Hypothalamus (tissue), 51 donors: ENCODE measurements at regions not wholly inside any gene's neighbourhood (a gene's known extent, or its start where the extent isn't known, plus 50 kb on each side); places are given as distances from the start of the nearest gene placed in this dataset.
A peak's percentile ranks its signal among the peaks of the same experiment; 100 is the strongest.

Experiments used
- DNase-seq, 51 donors: peaks; one replicate each; lab custom pipeline; 2025; lab: John Stamatoyannopoulos, UW

- DNase-seq, result no peak
Measured at GRCh38 chr15:47409038-47409437, 308.3 kb upstream of the SEMA6D start.

GRCh38 chr15:47409600-47409999, 307.7 kb upstream of the SEMA6D start:
- no peak for DNase-seq

GRCh38 chr15:47410247-47410646, 307.1 kb upstream of the SEMA6D start:
- no peak for DNase-seq

- DNase-seq, result no peak
Measured at GRCh38 chr15:47411733-47412132, 305.6 kb upstream of the SEMA6D start.

GRCh38 chr15:47412136-47412535, 305.2 kb upstream of the SEMA6D start:
- no peak for DNase-seq

GRCh38 chr15:47412802-47413201, 304.5 kb upstream of the SEMA6D start:
- DNase-seq, result no peak

- DNase-seq, result no peak
Measured at GRCh38 chr15:47414207-47414606, 303.1 kb upstream of the SEMA6D start.

- DNase-seq, result no peak
Measured at GRCh38 chr15:47415539-47415971, 301.8 kb upstream of the SEMA6D start.

- DNase-seq, result no peak
Measured at GRCh38 chr15:47422881-47423665, 294.2 kb upstream of the SEMA6D start.

GRCh38 chr15:47427463-47427862, 289.8 kb upstream of the SEMA6D start:
- no peak for DNase-seq

GRCh38 chr15:47429376-47429775, 287.9 kb upstream of the SEMA6D start:
- DNase-seq, result no peak

GRCh38 chr15:47431501-47431900, 285.8 kb upstream of the SEMA6D start:
- no peak for DNase-seq

- DNase-seq, result no peak
Measured at GRCh38 chr15:47432826-47433225, 284.5 kb upstream of the SEMA6D start.

GRCh38 chr15:47434596-47434995, 282.7 kb upstream of the SEMA6D start:
- DNase-seq, result no peak

GRCh38 chr15:47437491-47437890, 279.8 kb upstream of the SEMA6D start:
- DNase-seq, result peak in 1 of 51 donors; percentile 23

GRCh38 chr15:47439146-47440111, 277.9 kb upstream of the SEMA6D start:
- no peak for DNase-seq

- no peak for DNase-seq
Measured at GRCh38 chr15:47442371-47442770, 274.9 kb upstream of the SEMA6D start.

GRCh38 chr15:47443839-47444238, 273.5 kb upstream of the SEMA6D start:
- no peak for DNase-seq

- DNase-seq, result no peak
Measured at GRCh38 chr15:47445723-47446392, 271.4 kb upstream of the SEMA6D start.

GRCh38 chr15:47460795-47461573, 256.3 kb upstream of the SEMA6D start:
- DNase-seq, result peak in 1 of 51 donors; percentile 11
